HEK293T (cell line): ENCODE measurements at regions not wholly inside any gene's neighbourhood (a gene's known extent, or its start where the extent isn't known, plus 50 kb on each side); places are given as distances from the start of the nearest gene placed in this dataset.

ENCODE experiments used
- SP1 ChIP-seq: fragments of 450-650 bp; IDR thresholded peaks from 2 replicates; pipeline ENCODE4 v1.6.1; 2017
- ZNF384 ChIP-seq: fragments of 450-650 bp; IDR thresholded peaks from 2 replicates; pipeline ENCODE4 v1.6.1; 2016
- TF ChIP-seq, protein P1 (sequence below): fragments of 450-650 bp; IDR thresholded peaks from 2 replicates; pipeline ENCODE4 v1.6.1; 2016

DNA sequence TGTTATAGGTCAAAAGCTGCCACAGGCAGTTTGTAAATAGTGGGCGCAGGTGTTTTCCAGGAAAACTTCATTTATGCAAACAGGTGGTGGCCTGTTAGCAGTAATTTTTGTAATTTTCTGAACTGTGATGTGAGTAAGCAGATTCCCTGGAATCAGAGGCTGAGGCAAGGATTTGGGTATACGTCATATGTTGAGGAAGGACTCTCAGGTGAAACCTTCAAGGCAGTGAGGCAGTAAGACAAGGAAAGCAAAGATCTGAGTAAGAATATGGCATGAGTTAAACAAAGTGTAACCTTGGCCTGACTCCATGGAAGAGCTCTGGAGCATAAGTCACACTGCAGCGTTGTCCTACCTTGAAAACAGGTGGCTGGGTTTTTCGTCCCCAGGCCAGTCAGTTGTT is 291.1 kb upstream of the BTBD3 start:
- TF ChIP-seq SP1 (no peak), ZNF384 (no peak)
- TF ChIP-seq, protein P1, sequence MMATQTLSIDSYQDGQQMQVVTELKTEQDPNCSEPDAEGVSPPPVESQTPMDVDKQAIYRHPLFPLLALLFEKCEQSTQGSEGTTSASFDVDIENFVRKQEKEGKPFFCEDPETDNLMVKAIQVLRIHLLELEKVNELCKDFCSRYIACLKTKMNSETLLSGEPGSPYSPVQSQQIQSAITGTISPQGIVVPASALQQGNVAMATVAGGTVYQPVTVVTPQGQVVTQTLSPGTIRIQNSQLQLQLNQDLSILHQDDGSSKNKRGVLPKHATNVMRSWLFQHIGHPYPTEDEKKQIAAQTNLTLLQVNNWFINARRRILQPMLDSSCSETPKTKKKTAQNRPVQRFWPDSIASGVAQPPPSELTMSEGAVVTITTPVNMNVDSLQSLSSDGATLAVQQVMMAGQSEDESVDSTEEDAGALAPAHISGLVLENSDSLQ: no peak
